Renal cortical epithelial cell (primary cell): ENCODE measurements at regions not wholly inside any gene's neighbourhood (a gene's known extent, or its start where the extent isn't known, plus 50 kb on each side); places are given as distances from the start of the nearest gene placed in this dataset.
A peak's percentile ranks its signal among the peaks of the same experiment; 100 is the strongest.

Experiments
- DNase-seq: peaks from one replicate; pipeline ENCODE4 v3.0.0-alpha.2; 2011; ENCODE audit warnings: low read depth

GRCh38 chr9:4921449-4921848 lies 63.6 kb upstream of the JAK2 start:
- DNase-seq = no peak

- DNase-seq = no peak
Measured at GRCh38 chr9:4922101-4922500, 63.0 kb upstream of the JAK2 start.

- no peak for DNase-seq
Measured at GRCh38 chr9:4922730-4923129, 62.3 kb upstream of the JAK2 start.

- DNase-seq = no peak
Measured at GRCh38 chr9:4923141-4923540, 61.9 kb upstream of the JAK2 start.

- peak; percentile 54 for DNase-seq
Measured at GRCh38 chr9:4923580-4924544, 61.2 kb upstream of the JAK2 start.

- DNase-seq = no peak
Measured at GRCh38 chr9:4926239-4926638, 58.8 kb upstream of the JAK2 start.

- DNase-seq = no peak
Measured at GRCh38 chr9:4927043-4927471, 58.0 kb upstream of the JAK2 start.

GRCh38 chr9:4927701-4928100 lies 57.4 kb upstream of the JAK2 start:
- DNase-seq = no peak

GRCh38 chr9:4929917-4930316 lies 55.2 kb upstream of the JAK2 start:
- no peak for DNase-seq

- no peak for DNase-seq
Measured at GRCh38 chr9:4932681-4933080, 52.4 kb upstream of the JAK2 start.

- no peak for DNase-seq
Measured at GRCh38 chr9:4933177-4933576, 51.9 kb upstream of the JAK2 start.

GRCh38 chr9:4933861-4934260 lies 51.2 kb upstream of the JAK2 start:
- DNase-seq = no peak

GRCh38 chr9:4935001-4935672 lies 49.9 kb upstream of the JAK2 start:
- peak; percentile 61 for DNase-seq
